GM06990 (cell line): ENCODE measurements at regions not wholly inside any gene's neighbourhood (a gene's known extent, or its start where the extent isn't known, plus 50 kb on each side); places are given as distances from the start of the nearest gene placed in this dataset.

Experiments
- DNase-seq: peaks from one replicate; pipeline ENCODE4 v3.0.0-alpha.2; 2011; ENCODE audit not compliant: insufficient read length; ENCODE audit errors: extremely low read depth
- H3K27me3 ChIP-seq: replicated peaks from 2 replicates; pipeline ENCODE4 v1.6.0; 2011; ENCODE audit warnings: low read length; ENCODE audit not compliant: control insufficient read depth, insufficient read depth
- H3K36me3 ChIP-seq: 2 replicates; pipeline ENCODE4 v1.5.1; 2011; ENCODE audit warnings: low read length; ENCODE audit not compliant: control insufficient read depth, insufficient read depth
- H3K4me3 ChIP-seq: replicated peaks from 2 replicates; pipeline ENCODE4 v1.5.1; 2011; ENCODE audit warnings: low read depth, mild to moderate bottlenecking, control low read depth, low read length
- TF ChIP-seq, protein P1 (sequence below): IDR thresholded peaks from 2 replicates; pipeline ENCODE4 v1.5.1; 2011; ENCODE audit warnings: low read length, control low read depth, mild to moderate bottlenecking, inconsistent platforms; ENCODE audit not compliant: insufficient read depth, poor library complexity, severe bottlenecking

- Histone ChIP-seq H3K27me3 (no peaks in the 10 kb centered on the region), H3K36me3 (no peaks in the 10 kb centered on the region), H3K4me3 (no peak overlapping the region)
- TF ChIP-seq, protein P1, sequence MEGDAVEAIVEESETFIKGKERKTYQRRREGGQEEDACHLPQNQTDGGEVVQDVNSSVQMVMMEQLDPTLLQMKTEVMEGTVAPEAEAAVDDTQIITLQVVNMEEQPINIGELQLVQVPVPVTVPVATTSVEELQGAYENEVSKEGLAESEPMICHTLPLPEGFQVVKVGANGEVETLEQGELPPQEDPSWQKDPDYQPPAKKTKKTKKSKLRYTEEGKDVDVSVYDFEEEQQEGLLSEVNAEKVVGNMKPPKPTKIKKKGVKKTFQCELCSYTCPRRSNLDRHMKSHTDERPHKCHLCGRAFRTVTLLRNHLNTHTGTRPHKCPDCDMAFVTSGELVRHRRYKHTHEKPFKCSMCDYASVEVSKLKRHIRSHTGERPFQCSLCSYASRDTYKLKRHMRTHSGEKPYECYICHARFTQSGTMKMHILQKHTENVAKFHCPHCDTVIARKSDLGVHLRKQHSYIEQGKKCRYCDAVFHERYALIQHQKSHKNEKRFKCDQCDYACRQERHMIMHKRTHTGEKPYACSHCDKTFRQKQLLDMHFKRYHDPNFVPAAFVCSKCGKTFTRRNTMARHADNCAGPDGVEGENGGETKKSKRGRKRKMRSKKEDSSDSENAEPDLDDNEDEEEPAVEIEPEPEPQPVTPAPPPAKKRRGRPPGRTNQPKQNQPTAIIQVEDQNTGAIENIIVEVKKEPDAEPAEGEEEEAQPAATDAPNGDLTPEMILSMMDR: no peak
- no peak for DNase-seq
These were observed 79.6 kb upstream of the MTPN start for GRCh38 chr7:136056651-136057231.

DNA sequence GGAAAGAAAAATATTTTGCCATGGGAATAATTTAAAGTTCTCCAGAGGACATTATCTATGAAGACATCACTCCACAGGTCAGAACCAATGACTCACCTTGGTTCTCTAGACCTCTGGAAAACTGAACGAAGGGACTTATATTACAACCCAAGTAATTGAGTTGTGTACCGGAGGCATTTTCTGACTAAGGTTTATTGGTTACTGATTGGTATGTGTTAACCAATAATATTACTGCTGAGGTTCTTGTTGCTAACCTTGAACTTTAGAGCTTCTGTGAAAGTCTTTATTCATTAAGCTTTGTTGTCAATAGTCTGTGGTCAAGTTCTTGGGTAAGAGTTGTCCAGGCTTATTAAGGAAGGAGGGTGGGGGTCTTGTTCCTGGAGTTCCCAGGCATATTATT is 78.1 kb upstream of the MTPN start:
- H3K4me3 ChIP-seq: no peak overlapping the region
- H3K36me3 ChIP-seq: no peaks in the 10 kb centered on the region
- H3K27me3 ChIP-seq: no peaks in the 10 kb centered on the region
- TF ChIP-seq, protein P1: no peak
- no peak for DNase-seq

DNA sequence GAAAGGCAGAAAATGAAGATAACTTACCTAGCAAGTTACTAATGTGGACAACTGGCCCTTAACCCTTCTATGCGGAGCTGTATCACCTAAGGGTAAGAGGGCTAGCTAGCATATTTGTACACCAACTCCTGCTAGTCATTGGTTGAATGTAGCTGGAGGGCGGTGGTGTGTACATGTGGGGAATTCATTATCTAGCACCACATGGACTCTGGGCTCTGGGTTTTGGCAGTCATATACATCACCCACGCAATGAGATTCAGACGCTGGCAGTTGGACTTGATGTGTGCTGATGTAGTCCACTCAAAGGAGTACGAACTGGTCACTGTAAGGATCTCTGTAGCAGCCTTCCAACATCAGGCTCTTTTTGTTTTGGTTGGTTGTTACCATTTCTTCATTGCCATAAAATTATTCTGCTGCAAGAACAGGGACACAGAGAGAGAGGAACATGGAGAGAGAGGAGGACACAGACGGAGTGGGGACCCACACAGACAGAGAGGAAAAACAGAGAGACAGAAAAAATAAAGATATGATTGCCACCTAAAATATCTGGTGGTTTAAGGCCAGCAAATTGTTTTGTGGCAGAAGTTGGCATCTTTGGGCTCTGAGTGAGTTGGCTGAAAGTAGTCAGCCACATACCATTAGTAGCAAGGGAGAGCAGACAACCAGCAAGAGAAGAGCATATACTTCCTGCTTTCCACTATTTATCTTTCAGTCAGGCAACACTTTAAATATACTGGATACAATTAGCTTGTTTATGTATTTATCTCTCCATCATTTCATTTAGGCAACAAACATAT is 76.7 kb upstream of the MTPN start:
- TF ChIP-seq, protein P1: no peak
- no peaks in the 10 kb centered on the region for H3K27me3 ChIP-seq
- H3K36me3 ChIP-seq: no peaks in the 10 kb centered on the region
- no peak overlapping the region for H3K4me3 ChIP-seq
- DNase-seq: no peak

DNA sequence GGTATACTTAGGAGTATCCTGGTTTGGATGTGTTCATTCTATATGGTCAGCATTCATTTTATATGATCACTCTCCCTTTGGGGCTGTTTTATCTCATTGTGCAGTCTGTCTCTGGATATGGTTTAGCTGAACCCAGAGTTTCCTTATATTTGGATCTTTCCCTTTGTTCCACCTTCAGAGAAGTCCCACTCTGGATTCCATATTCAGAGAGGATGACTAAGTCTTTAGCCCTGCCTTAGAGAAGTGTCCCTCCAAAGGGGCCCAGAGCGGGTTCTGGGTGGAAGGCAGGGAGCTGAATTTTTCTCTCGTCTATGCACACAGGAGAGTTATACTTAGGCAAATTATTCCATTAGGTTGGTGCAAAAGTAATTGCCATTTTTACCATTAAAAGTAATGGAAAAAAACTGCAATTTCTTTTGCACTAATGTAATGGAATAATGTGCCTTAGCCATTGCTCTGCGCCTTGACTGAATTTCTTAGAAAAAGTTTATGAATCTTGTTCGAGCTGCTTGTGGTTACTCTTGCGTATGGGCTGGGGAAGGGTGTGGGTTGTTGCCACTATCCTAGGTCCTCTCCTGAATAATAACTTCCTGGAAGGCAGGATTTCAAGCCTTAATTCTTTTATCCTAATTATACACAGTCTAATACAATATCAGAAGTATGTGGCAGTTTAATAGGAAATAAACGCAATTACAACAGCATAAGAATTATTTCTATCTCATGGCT is 74.2 kb upstream of the MTPN start:
- Histone ChIP-seq H3K4me3 (no peak overlapping the region), H3K27me3 (no peaks in the 10 kb centered on the region), H3K36me3 (no peaks in the 10 kb centered on the region)
- no peak for DNase-seq
- TF ChIP-seq, protein P1: no peak

DNA sequence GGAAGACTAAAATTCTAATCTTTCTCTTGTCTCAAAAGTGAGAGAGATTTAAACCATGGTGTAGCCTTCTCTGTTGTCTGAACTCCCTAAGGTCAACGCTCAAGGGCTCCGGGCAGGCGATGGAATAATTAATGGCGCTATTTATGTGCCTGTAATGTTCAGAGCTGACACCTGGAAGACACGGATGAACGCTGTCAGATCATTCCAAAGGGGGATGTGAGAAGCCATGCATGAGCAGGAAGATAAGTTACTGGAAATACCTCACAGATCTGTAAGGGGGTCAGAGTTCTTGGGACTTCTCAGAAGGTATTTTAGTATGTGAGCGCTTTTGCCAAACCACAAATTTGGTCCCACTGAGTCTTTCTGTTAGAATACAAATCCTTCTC is 73.3 kb upstream of the MTPN start:
- no peaks in the 10 kb centered on the region for H3K36me3 ChIP-seq
- no peaks in the 10 kb centered on the region for H3K27me3 ChIP-seq
- no peak overlapping the region for H3K4me3 ChIP-seq
- TF ChIP-seq, protein P1: no peak
- DNase-seq: no peak
